NCI-H128 (cell line): ENCODE measurements at regions not wholly inside any gene's neighbourhood (a gene's known extent, or its start where the extent isn't known, plus 50 kb on each side); places are given as distances from the start of the nearest gene placed in this dataset.

Source experiments
- DNase-seq: peaks from one replicate; lab custom pipeline; 2025; ENCODE audit not compliant: unreplicated experiment; lab: John Stamatoyannopoulos, UW

- DNase-seq, result no peak
Observed at GRCh38 chr6:108751851-108752732, 96.1 kb upstream of the ARMC2 start.

- DNase-seq, result no peak
Observed at GRCh38 chr6:108752733-108753590, 95.3 kb upstream of the ARMC2 start.

- DNase-seq, result no peak
Observed at GRCh38 chr6:108755257-108756240, 92.7 kb upstream of the ARMC2 start.

- no peak for DNase-seq
Observed at GRCh38 chr6:108757357-108757756, 90.9 kb upstream of the ARMC2 start.

GRCh38 chr6:108758884-108759283, 89.3 kb upstream of the ARMC2 start:
- no peak for DNase-seq

- DNase-seq, result no peak
Observed at GRCh38 chr6:108760126-108761050, 87.8 kb upstream of the ARMC2 start.

- no peak for DNase-seq
Observed at GRCh38 chr6:108762394-108762793, 85.8 kb upstream of the ARMC2 start.

- no peak for DNase-seq
Observed at GRCh38 chr6:108763931-108764579, 84.2 kb upstream of the ARMC2 start.

- DNase-seq, result no peak
Observed at GRCh38 chr6:108764580-108764950, 83.7 kb upstream of the ARMC2 start.

- no peak for DNase-seq
Observed at GRCh38 chr6:108765495-108765894, 82.7 kb upstream of the ARMC2 start.

GRCh38 chr6:108766419-108766818, 81.8 kb upstream of the ARMC2 start:
- DNase-seq, result no peak

GRCh38 chr6:108766886-108767285, 81.3 kb upstream of the ARMC2 start:
- no peak for DNase-seq

- DNase-seq, result no peak
Observed at GRCh38 chr6:108767418-108768165, 80.6 kb upstream of the ARMC2 start.

- DNase-seq, result no peak
Observed at GRCh38 chr6:108768166-108768555, 80.1 kb upstream of the ARMC2 start.

- no peak for DNase-seq
Observed at GRCh38 chr6:108768792-108769524, 79.3 kb upstream of the ARMC2 start.

GRCh38 chr6:108771421-108771820, 76.8 kb upstream of the ARMC2 start:
- DNase-seq, result no peak

- DNase-seq, result no peak
Observed at GRCh38 chr6:108774555-108774954, 73.7 kb upstream of the ARMC2 start.

GRCh38 chr6:108777536-108777935, 70.7 kb upstream of the ARMC2 start:
- no peak for DNase-seq
